ENCODE measurements at regions not wholly inside any gene's neighbourhood (a gene's known extent, or its start where the extent isn't known, plus 50 kb on each side); places are given as distances from the start of the nearest gene placed in this dataset.

GRCh38 chr6:91149246-91149955 lies 562.5 kb upstream of the MAP3K7 start:
- DNase-seq: no peak

GRCh38 chr6:91144126-91144525 lies 557.3 kb upstream of the MAP3K7 start:
- no peak for DNase-seq

GRCh38 chr6:91142154-91142553 lies 555.3 kb upstream of the MAP3K7 start:
- no peak for DNase-seq

GRCh38 chr6:91141346-91141745 lies 554.5 kb upstream of the MAP3K7 start:
- DNase-seq: no peak

- DNase-seq: no peak
Measured at GRCh38 chr6:91140449-91140848, 553.6 kb upstream of the MAP3K7 start.

DNA sequence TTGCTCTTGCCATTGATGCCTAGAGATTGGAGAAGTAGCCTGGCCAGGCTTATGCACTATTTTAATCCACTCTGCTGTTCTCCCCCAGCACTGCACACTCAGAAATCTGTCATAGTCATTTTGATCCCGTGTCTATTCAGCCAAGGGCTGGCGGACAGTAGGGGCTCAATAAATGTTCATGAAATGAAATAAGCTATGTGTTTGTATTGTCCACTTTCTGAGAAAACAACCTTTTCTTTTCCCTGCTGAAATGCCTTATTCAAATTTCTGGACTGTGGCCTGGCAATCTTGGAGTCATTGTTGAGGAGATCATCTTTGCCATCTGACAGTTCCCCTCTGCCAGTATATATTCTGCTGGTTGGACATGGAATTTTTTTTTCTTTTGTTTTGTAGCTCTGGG lies 550.4 kb upstream of the MAP3K7 start:
- no peak for DNase-seq

DNA sequence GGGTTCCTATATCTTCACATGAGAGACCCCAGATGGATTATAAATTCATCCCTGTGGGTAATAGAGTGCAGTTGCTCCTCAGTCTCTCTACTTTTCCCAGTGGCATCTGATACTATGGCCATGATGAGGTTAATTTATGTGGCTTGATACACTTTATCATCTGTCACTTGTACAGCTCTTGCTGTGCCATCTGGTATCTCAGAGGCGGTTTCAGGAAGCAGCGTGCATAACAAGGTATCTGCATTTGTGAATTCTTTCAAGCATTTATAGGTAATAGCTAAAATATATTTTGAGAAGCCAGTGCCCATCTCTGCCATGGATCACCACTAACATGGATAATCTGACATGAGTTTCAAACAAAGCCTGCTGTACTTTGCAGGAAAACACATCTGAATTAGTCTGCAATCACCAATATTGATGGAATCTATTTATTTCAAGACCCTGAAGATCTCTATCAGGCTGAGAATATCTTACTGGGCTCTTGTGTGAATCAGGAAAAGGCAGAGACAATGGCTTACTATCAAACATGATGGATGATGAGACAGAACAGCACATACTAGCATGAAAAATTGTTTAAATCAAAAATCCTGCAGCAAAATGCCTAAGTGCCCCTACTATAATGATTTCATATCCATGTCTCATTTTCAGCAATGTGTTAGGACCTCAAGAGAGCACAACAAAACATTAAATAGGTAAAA lies 548.7 kb upstream of the MAP3K7 start:
- no peak for DNase-seq

DNA sequence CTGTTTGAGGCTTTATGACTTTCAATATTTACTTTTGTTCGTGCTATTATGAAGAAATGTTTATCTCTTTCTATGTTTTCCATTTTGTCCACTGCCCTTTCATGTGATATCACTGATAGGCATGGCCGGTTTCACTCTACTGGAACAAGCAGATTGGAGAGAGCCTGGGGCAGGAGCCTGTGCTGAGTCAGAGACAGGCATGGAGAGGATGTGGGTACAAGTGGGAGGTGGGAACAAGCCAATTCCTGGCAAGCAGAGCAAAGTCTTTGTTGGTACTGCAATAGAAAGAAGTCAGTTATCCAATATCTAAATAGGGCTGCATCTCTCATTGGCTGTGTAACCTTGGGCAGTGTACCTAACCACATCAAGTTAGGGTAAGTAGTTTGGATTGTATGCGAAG lies 545.6 kb upstream of the MAP3K7 start:
- no peak for DNase-seq

DNA sequence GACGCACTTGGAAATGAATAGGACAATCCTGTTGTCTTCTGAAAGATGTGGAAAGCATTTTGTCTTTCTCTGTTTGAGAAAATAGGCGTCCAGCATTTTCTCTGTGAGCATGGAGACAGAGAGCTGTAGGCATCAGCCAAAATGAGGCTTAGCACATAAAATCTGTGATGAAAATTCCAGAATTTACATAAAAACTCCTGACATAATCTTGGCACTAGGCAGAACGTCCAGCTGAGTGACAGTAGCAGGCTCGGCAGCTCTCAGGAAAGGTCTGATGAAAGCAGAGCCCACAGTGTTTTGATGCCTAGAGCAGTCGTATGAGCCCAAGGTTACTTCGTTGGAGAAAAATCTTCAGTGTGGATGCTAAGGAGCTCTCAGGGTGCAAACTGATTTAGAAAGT lies 543.3 kb upstream of the MAP3K7 start:
- no peak for DNase-seq

DNA sequence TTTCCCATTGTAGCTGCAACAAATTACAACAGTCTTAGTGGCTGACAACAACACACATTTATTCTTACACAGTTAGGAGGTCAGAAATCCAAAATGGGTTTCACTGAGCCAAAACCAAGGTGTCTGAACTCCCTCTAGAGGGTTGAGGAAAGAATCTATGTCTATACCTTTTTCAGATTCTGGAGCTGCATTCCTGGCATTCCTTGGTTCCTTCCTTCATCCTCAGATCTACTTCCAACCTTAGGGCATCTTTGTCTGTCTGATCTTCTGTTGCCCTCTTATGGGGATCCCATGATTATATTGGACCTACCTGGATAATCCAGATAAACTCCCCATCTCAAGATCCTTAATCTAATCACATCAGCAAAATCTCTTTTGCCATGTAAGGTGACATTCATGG lies 540.9 kb upstream of the MAP3K7 start:
- DNase-seq: no peak

GRCh38 chr6:91126876-91127275 lies 540.0 kb upstream of the MAP3K7 start:
- DNase-seq: no peak

DNA sequence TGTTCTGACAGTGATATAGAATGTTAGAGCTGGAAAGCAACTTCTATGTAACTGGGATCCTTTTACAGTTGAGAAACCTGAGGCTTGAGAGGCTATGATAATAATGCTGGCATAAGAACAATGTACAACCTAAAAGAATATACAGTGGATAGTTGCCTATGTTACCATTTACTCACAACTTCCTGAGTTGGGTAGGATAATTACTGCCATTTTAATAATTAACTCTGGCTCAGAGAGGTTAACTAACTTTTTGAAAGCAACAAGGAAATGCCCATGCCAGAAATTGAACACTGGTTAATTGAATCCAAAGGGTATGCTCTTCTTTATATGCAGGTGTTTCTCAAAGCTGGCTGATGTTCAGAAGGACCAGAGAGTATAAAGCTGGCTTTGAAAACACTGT lies 530.7 kb upstream of the MAP3K7 start:
- DNase-seq: no peak

- DNase-seq: no peak
Measured at GRCh38 chr6:91114123-91114708, 527.3 kb upstream of the MAP3K7 start.

DNA sequence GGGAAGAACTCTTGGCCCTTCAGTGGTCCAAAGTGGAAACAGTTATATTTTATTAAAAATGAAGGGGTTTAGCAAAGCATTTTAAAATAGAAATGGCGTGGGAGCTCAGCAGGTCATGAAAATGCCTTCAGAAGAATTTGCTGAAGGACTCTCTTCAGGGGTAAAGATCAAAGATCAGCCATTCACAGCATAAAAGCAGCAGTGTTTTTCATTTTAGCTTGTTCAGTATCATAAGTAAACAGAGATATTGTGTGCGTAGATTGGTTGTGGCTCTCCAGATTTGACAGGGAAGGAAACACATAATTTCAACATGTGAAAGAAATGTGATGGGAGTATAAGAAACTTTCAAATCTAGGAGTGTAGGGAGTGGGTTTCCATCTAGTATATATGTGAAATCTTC lies 519.2 kb upstream of the MAP3K7 start:
- DNase-seq: no peak

- no peak for DNase-seq
Measured at GRCh38 chr6:91105532-91105931, 518.7 kb upstream of the MAP3K7 start.

- no peak for DNase-seq
Measured at GRCh38 chr6:91099479-91099878, 512.6 kb upstream of the MAP3K7 start.

- peak; percentile 68 for DNase-seq
Measured at GRCh38 chr6:91098006-91098405, 511.1 kb upstream of the MAP3K7 start.

GRCh38 chr6:91097364-91097763 lies 510.5 kb upstream of the MAP3K7 start:
- DNase-seq: no peak

GRCh38 chr6:91094806-91095475 lies 508.1 kb upstream of the MAP3K7 start:
- DNase-seq: no peak

DNA sequence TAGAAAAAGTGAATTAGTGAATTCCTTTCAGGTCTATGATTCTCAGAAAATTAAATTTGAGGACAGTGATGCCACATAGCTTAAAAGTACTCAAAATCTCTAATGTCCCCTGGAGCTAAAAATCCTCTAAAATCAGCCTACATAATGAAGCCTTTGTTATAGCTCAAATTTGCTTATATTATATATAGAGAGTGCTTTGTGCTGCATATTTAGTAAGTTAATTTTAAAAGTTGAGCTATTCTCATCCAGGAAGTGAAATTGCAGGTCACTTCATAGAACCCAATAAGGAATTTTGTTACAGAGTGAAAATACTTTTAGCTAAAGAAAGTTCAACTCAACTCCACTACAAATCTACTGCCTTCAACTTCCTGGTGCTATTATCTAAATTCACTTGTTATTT lies 507.5 kb upstream of the MAP3K7 start:
- no peak for DNase-seq

GRCh38 chr6:91088976-91089375 lies 502.1 kb upstream of the MAP3K7 start:
- no peak for DNase-seq

DNA sequence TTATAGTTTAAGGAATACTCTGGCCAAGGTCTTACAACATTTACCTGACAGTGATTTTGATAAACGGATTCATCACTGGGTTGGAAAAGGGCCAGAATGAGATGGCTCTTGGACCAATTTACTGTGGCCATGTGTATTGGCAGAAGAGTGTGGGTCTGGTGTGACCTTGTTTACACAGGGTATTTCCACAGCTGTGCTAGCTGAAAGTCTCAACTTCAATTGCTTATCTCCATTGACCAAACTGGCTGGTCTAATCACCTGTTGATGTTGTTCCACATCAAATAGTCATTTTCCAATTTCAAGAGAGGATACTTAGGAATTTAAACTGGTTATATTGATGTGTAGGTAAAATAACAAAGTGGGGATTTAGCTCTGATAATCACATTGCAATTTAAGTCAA lies 501.6 kb upstream of the MAP3K7 start:
- DNase-seq: no peak

DNA sequence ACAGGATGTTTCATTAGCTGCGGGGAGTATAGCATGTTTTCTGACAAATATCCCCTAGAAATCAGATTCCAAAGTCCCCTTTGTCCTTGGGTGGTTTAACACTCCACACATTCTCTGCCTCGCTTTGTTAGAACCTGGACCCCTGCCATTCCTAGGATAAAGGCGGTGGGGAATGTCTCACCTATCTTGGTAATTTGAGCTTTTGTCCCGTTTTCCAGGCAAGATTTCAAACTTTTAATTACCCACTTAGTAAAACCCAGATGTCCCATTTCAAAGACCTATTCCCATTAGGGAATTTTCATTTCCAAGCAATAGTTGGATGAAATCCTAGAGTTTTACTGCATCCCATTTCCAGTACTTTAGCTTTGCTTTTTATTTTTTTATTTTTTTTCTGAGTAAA lies 501.0 kb upstream of the MAP3K7 start:
- no peak for DNase-seq

- no peak for DNase-seq
Measured at GRCh38 chr6:91083211-91083610, 496.3 kb upstream of the MAP3K7 start.
